B cell (primary cell): ENCODE measurements at regions not wholly inside any gene's neighbourhood (a gene's known extent, or its start where the extent isn't known, plus 50 kb on each side); places are given as distances from the start of the nearest gene placed in this dataset.

Source experiments
- ATAC-seq: fragments of 200-7000 bp; cut with Tn5 transposase; one replicate; pipeline ENCODE4 v1.10.0; 2021; ENCODE audit warnings: low read depth, mild to moderate bottlenecking, moderate number of reproducible peaks, moderate library complexity
- CTCF ChIA-PET: fragments of 350-600 bp; sonication (Branson Sonifier 250); formaldehyde crosslinking; loops from one replicate; lab custom pipeline; 2021; ENCODE audit warnings: antibody characterized with exemption, inconsistent platforms; lab: Charles Lee
- POLR2A ChIA-PET: fragments of 350-600 bp; sonication (Branson Sonifier 250); formaldehyde crosslinking; loops from one replicate; lab custom pipeline; 2021; ENCODE audit warnings: antibody characterized with exemption; lab: Charles Lee
- DNase-seq: peaks from one replicate; pipeline ENCODE4 v3.0.0; 2013
- H2AFZ ChIP-seq: 2 replicates; pipeline ENCODE4 v1.6.1; 2012; ENCODE audit warnings: mild to moderate bottlenecking, low read depth, low read length; ENCODE audit not compliant: insufficient read depth, poor library complexity, severe bottlenecking
- H3K27ac ChIP-seq, 2 donors: 1 replicate in 1 of 2; 2 replicates in 1 of 2; pipeline ENCODE4 v1.5.1; 2012 to 2013; ENCODE audit warnings: low read length in 2 of 2, mild to moderate bottlenecking in 2 of 2, moderate library complexity in 1 of 2
- H3K27me3 ChIP-seq, 4 experiments: fragments of 200-600 bp in 1 of 4; sonication (generic) in 1 of 4; replicated peaks in 1 of 4; 1 replicate in 2 of 4; 2 replicates in 2 of 4; pipeline versions ENCODE4 v1.6.1 to v1.7.0; 2013 to 2016; ENCODE audit warnings: low read length in 3 of 4, mild to moderate bottlenecking in 2 of 4, mixed read lengths in 1 of 4, moderate library complexity in 1 of 4; ENCODE audit not compliant: insufficient read depth in 4 of 4, control insufficient read depth in 3 of 4; ENCODE audit errors: control extremely low read depth in 1 of 4
- H3K36me3 ChIP-seq, 2 experiments: replicated peaks in 1 of 2; 1 replicate in 1 of 2; 2 replicates in 1 of 2; pipeline versions ENCODE4 v1.6.1 to v1.7.1; 2013; ENCODE audit warnings: low read length in 1 of 2; ENCODE audit not compliant: insufficient read depth in 2 of 2, control insufficient read depth in 1 of 2; ENCODE audit errors: control extremely low read depth in 1 of 2, extremely low read depth in 1 of 2
- H3K4me1 ChIP-seq, 2 donors: fragments of 200-600 bp in 1 of 2; sonication (generic) in 1 of 2; 1 replicate in 1 of 2; 2 replicates in 1 of 2; pipeline versions ENCODE4 v1.5.1 to v1.6.1; 2013 to 2017; ENCODE audit warnings: low read length in 2 of 2; ENCODE audit not compliant: control insufficient read depth in 2 of 2, insufficient read depth in 2 of 2
- H3K4me2 ChIP-seq: replicated peaks from 2 replicates; pipeline ENCODE3; 2012; ENCODE audit warnings: mild to moderate bottlenecking, low read depth, low read length; ENCODE audit not compliant: poor library complexity, severe bottlenecking
- H3K4me3 ChIP-seq, 5 experiments: fragments of 200-600 bp in 1 of 5; sonication (generic) in 1 of 5; 1 replicate in 3 of 5; 2 replicates in 2 of 5; pipeline versions ENCODE4 v1.5.1 to v1.7.0; 2011 to 2016; ENCODE audit warnings: low read length in 4 of 5, mild to moderate bottlenecking in 4 of 5, low read depth in 2 of 5, control low read depth in 1 of 5, moderate library complexity in 1 of 5; ENCODE audit not compliant: insufficient read depth in 1 of 5; ENCODE audit errors: control extremely low read depth in 1 of 5, extremely low read depth in 1 of 5
- H3K79me2 ChIP-seq: fragments of 200-600 bp; sonication (generic); one replicate; pipeline ENCODE4 v1.6.0; 2016; ENCODE audit warnings: low read length; ENCODE audit not compliant: control insufficient read depth, insufficient read depth
- H3K9ac ChIP-seq: fragments of 200-600 bp; sonication (generic); 2 replicates; pipeline ENCODE4 v1.6.1; 2017; ENCODE audit warnings: mild to moderate bottlenecking, low read length, moderate library complexity
- H3K9me3 ChIP-seq, 3 donors: one replicate each; pipeline versions ENCODE4 v1.6.1 to v1.7.1; 2013; ENCODE audit warnings: low read length in 2 of 3; ENCODE audit not compliant: control insufficient read depth in 2 of 3, insufficient read depth in 1 of 3; ENCODE audit errors: control extremely low read depth in 1 of 3
- H4K20me1 ChIP-seq: 2 replicates; pipeline ENCODE4 v1.6.0; 2012; ENCODE audit warnings: mild to moderate bottlenecking, low read length; ENCODE audit not compliant: insufficient read depth, control insufficient read depth, poor library complexity, severe bottlenecking
- H3K27ac Mint-ChIP-seq: one replicate; pipeline ENCODE4 v1.8.0; 2021; ENCODE audit warnings: mixed read lengths
- H3K27me3 Mint-ChIP-seq: one replicate; pipeline ENCODE4 v1.8.0; 2021; ENCODE audit warnings: mixed read lengths
- H3K4me1 Mint-ChIP-seq: one replicate; pipeline ENCODE4 v1.8.0; 2021; ENCODE audit warnings: mixed read lengths
- H3K4me3 Mint-ChIP-seq: one replicate; pipeline ENCODE4 v1.8.0; 2021; ENCODE audit warnings: mixed read lengths
- H3K9me3 Mint-ChIP-seq: one replicate; pipeline ENCODE4 v1.8.0; 2022; ENCODE audit warnings: mixed read lengths; ENCODE audit not compliant: insufficient read depth
- CTCF ChIP-seq: fragments of 200-600 bp; IDR thresholded peaks from one replicate; pipeline ENCODE4 v1.8.0; 2022; ENCODE audit warnings: antibody characterized with exemption, mild to moderate bottlenecking
- EZH2 ChIP-seq: IDR thresholded peaks from 2 replicates; pipeline ENCODE4 v1.6.1; 2012; ENCODE audit warnings: borderline replicate concordance, low read depth, mild to moderate bottlenecking, moderate library complexity, low read length; ENCODE audit not compliant: insufficient read depth, poor library complexity, severe bottlenecking
- WGBS: methylation state at CpG from one replicate; pipeline ENCODE4 v1.1.5; 2013; ENCODE audit warnings: missing lambda C conversion rate; ENCODE audit not compliant: insufficient coverage; 5-methylcytosine and 5-hydroxymethylcytosine counted together
- intact Hi-C: fragments of 100-400 bp; cut with micrococcal nuclease; formaldehyde crosslinking; loops from one replicate; pipeline ENCODE4 v1.10.0; 2022

- CTCF ChIA-PET = no interaction called here
These were observed 452.3 kb upstream of the PTGER4 start for GRCh38 chr5:40227366-40227765.

GRCh38 chr5:40226906-40227305 lies 452.8 kb upstream of the PTGER4 start:
- H3K4me3 Mint-ChIP-seq = peak overlapping the region; percentile 55
- CTCF ChIA-PET = no interaction called here
- 50% methylated on average over 1 of the region's 2 CpGs for WGBS

More at GRCh38 chr5:40227366-40227765, 452.3 kb upstream of the PTGER4 start:
- Histone ChIP-seq H4K20me1 (no peaks in the 10 kb centered on the region), H3K4me2 (no peak overlapping the region), H2AFZ (no peak overlapping the region), H3K9ac (no peak overlapping the region), H3K79me2 (no peaks in the 10 kb centered on the region), H3K4me3 (no peak overlapping the region), H3K36me3 (no peaks in the 10 kb centered on the region), H3K27ac (no peak overlapping the region), H3K9me3 (no peaks in the 10 kb centered on the region), H3K4me1 (peaks cover 14 to 26% of the 10 kb centered on the region in 2 donors), H3K27me3 (no peaks in the 10 kb centered on the region)
- intact Hi-C loops = loop anchor here (5.0 to 10.0 kb wide), 2 partner anchors 367 to 460 kb away; no protein-coding TSS in a partner anchor
- Mint-ChIP-seq H3K27ac (peak overlapping the region; percentile 54), H3K4me1 (peaks cover 34% of the 10 kb centered on the region), H3K4me3 (peak overlapping the region; percentile 55), H3K27me3 (peaks cover 8% of the 10 kb centered on the region), H3K9me3 (no peaks in the 10 kb centered on the region)
- TF ChIP-seq CTCF = no peak
- no peak for TF ChIP-seq EZH2
- DNase-seq (no peak), ATAC-seq (no peak)
- no CpG with 5 or more reads among the region's 2 CpGs for WGBS
- POLR2A ChIA-PET = no interaction called here

More at GRCh38 chr5:40226906-40227305, 452.8 kb upstream of the PTGER4 start:
- POLR2A ChIA-PET = no interaction called here
- Histone ChIP-seq H4K20me1 (no peaks in the 10 kb centered on the region), H3K27ac (no peak overlapping the region), H3K4me1 (peaks cover 14 to 26% of the 10 kb centered on the region in 2 donors), H3K9ac (no peak overlapping the region), H2AFZ (no peak overlapping the region), H3K9me3 (no peaks in the 10 kb centered on the region), H3K79me2 (no peaks in the 10 kb centered on the region), H3K36me3 (no peaks in the 10 kb centered on the region), H3K4me2 (no peak overlapping the region), H3K27me3 (no peaks in the 10 kb centered on the region), H3K4me3 (no peak overlapping the region)
- TF ChIP-seq CTCF (no peak), EZH2 (no peak)
- Mint-ChIP-seq H3K27me3 (peaks cover 10% of the 10 kb centered on the region), H3K27ac (peak overlapping the region; percentile 54), H3K4me1 (peaks cover 34% of the 10 kb centered on the region), H3K9me3 (no peaks in the 10 kb centered on the region)
- DNase-seq = peak; percentile 5
- intact Hi-C loops = loop anchor here (5.0 to 10.0 kb wide), 2 partner anchors 368 to 460 kb away; no protein-coding TSS in a partner anchor
- peak; percentile 65 for ATAC-seq
